GM18508 (cell line): ENCODE measurements at regions not wholly inside any gene's neighbourhood (a gene's known extent, or its start where the extent isn't known, plus 50 kb on each side); places are given as distances from the start of the nearest gene placed in this dataset.

Source experiments
- ATAC-seq: cut with Tn5 transposase; IDR thresholded peaks from one replicate; pipeline ENCODE4 v1.9.1; 2021; ENCODE audit warnings: moderate number of reproducible peaks; ENCODE audit not compliant: insufficient read depth, unreplicated experiment

GRCh38 chr9:38315085-38315595 is 77.4 kb upstream of the ALDH1B1 start:
- ATAC-seq, result no peak

GRCh38 chr9:38313421-38313820 is 79.1 kb upstream of the ALDH1B1 start:
- ATAC-seq, result no peak

- ATAC-seq, result no peak
Measured at GRCh38 chr9:38312406-38312805, 80.1 kb upstream of the ALDH1B1 start.

- ATAC-seq, result no peak
Measured at GRCh38 chr9:38311382-38312270, 80.9 kb upstream of the ALDH1B1 start.

- no peak for ATAC-seq
Measured at GRCh38 chr9:38309324-38310195, 82.9 kb upstream of the ALDH1B1 start.

- no peak for ATAC-seq
Measured at GRCh38 chr9:38308136-38308535, 84.4 kb upstream of the ALDH1B1 start.

- no peak for ATAC-seq
Measured at GRCh38 chr9:38306899-38307298, 85.6 kb upstream of the ALDH1B1 start.

- no peak for ATAC-seq
Measured at GRCh38 chr9:38305582-38305981, 86.9 kb upstream of the ALDH1B1 start.

GRCh38 chr9:38301376-38302106 is 91.0 kb upstream of the ALDH1B1 start:
- no peak for ATAC-seq

GRCh38 chr9:38299856-38300255 is 92.6 kb upstream of the ALDH1B1 start:
- ATAC-seq, result no peak

- no peak for ATAC-seq
Measured at GRCh38 chr9:38298904-38299303, 93.6 kb upstream of the ALDH1B1 start.

- no peak for ATAC-seq
Measured at GRCh38 chr9:38298503-38298902, 94.0 kb upstream of the ALDH1B1 start.

- no peak for ATAC-seq
Measured at GRCh38 chr9:38296807-38297206, 95.7 kb upstream of the ALDH1B1 start.

- ATAC-seq, result no peak
Measured at GRCh38 chr9:38295764-38296163, 96.7 kb upstream of the ALDH1B1 start.

- no peak for ATAC-seq
Measured at GRCh38 chr9:38294220-38294960, 98.1 kb upstream of the ALDH1B1 start.

GRCh38 chr9:38293022-38293421 is 99.5 kb upstream of the ALDH1B1 start:
- ATAC-seq, result no peak

- no peak for ATAC-seq
Measured at GRCh38 chr9:38292480-38292879, 100.0 kb upstream of the ALDH1B1 start.

GRCh38 chr9:38289866-38290245 is 102.6 kb upstream of the ALDH1B1 start:
- no peak for ATAC-seq

GRCh38 chr9:38289236-38289865 is 103.2 kb upstream of the ALDH1B1 start:
- no peak for ATAC-seq
